ENCODE measurements at regions not wholly inside any gene's neighbourhood (a gene's known extent, or its start where the extent isn't known, plus 50 kb on each side); places are given as distances from the start of the nearest gene placed in this dataset.
"Not testable (repeated sequence)": the region's sequence is repeated elsewhere in the genome, so short reads cannot be mapped to it uniquely, and the experiment has no call there.

DNA sequence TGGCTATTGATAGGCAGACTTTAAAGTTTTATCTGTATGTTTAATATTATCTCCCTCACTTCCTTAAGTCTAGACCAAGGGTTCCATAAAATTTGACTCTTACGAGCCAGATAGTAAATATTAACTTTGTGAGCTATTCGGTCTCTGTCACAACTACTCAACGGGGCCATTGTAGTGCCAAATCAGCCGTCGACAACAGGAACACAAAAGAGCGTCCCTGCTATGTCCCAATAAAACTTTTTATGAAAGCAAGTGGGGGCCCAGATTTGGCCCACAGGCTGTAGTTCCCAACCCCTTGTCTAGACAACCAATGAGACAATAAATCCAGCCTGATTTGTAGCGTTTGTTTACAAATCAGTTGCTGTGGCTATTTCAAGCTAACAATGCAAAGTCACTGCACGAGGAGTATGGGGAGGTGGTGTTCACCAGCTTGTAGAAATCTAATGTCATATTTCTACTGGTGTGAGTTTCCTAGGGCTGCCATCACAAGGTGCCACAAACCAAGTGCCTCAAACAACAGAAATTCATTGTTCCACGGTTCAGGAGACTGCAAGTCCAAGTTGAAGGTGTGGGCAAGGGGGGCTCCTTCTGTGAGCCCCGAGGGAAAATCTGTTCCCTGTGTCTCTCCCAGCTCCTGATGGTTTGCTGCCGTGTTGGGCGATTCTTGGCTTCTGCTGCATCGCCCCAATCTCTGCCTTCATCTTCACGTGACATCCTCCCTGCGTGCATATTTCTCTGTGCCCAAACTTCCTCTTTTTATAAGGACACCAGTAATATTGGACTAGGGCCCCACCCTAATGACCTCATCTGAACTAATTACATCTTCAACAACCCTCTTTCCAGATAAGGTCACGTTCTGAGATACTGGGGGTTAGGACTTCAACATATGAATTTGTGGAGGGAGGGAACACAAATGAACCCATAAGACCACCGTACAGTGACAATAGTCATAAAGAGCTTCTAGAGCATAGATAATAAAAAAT is 356.0 kb upstream of the JARID2 start:
- Mint-ChIP-seq H3K4me3 (no peak overlapping the region), H3K4me1 (peaks cover 4% of the 10 kb centered on the region; the same call in 1 of the 3 replicates), H3K36me3 (ENCODE audit: low read depth) (peaks cover 18% of the 10 kb centered on the region), H3K27me3 (ENCODE audit: insufficient read depth, low read depth, poor library complexity) (peaks cover 4% of the 10 kb centered on the region), H3K9me3 (peaks cover 18% of the 10 kb centered on the region), H3K27ac (no peak overlapping the region)
- H3K27me3 ChIP-seq (ENCODE audit: insufficient read depth), result no peaks in the 10 kb centered on the region
- H4K20me1 ChIP-seq (replicated peaks; ENCODE audit: insufficient read depth), result no peaks in the 10 kb centered on the region
- H3K36me3 ChIP-seq (ENCODE audit: insufficient read depth), result no peaks in the 10 kb centered on the region; the same call in 1 of the 2 replicates
- H3K4me1 ChIP-seq (ENCODE audit: insufficient read depth), result no peaks in the 10 kb centered on the region; the same call in 1 of the 2 replicates
- H3K4me2 ChIP-seq, result no peak overlapping the region
- no peak overlapping the region for H3K27ac ChIP-seq (ENCODE audit: low read depth)
- TF ChIP-seq NANOG (IDR thresholded peaks at IDR 0.05; ENCODE audit: borderline replicate concordance) (no peak), REST (IDR thresholded peaks at IDR 0.05; ENCODE audit: unreplicated experiment) (no peak), JUNB (IDR thresholded peaks at IDR 0.05; ENCODE audit: unreplicated experiment) (no peak), EZH2 (IDR thresholded peaks at IDR 0.05; ENCODE audit: low read depth, unreplicated experiment) (no peak), ZNF114 (CRISPR knock-in tag; IDR thresholded peaks at IDR 0.05) (no peak), STAT1 (IDR thresholded peaks at IDR 0.05; ENCODE audit: unreplicated experiment) (no peak)
- TF ChIP-seq, protein P1, sequence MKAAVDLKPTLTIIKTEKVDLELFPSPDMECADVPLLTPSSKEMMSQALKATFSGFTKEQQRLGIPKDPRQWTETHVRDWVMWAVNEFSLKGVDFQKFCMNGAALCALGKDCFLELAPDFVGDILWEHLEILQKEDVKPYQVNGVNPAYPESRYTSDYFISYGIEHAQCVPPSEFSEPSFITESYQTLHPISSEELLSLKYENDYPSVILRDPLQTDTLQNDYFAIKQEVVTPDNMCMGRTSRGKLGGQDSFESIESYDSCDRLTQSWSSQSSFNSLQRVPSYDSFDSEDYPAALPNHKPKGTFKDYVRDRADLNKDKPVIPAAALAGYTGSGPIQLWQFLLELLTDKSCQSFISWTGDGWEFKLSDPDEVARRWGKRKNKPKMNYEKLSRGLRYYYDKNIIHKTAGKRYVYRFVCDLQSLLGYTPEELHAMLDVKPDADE (IDR thresholded peaks at IDR 0.05), result no peak
- DNase-seq (ENCODE audit: low spot score) (no peak), ATAC-seq (no peak)
- no peak overlapping the region for H2AFZ ChIP-seq
- peaks cover 13% of the 10 kb centered on the region; the same call in 1 of the 2 replicates for H3K9me2 ChIP-seq (ENCODE audit: insufficient read depth)
- no peaks in the 10 kb centered on the region for H3K79me2 ChIP-seq (replicated peaks; ENCODE audit: insufficient read depth)
- H3K4me3 ChIP-seq, result no peak overlapping the region
- 0 out of 2 replicates have a peak, but pooled peaks cover 3% of the 10 kb centered on the region for H3F3A ChIP-seq (replicated peaks; ENCODE audit: low read depth)

DNA sequence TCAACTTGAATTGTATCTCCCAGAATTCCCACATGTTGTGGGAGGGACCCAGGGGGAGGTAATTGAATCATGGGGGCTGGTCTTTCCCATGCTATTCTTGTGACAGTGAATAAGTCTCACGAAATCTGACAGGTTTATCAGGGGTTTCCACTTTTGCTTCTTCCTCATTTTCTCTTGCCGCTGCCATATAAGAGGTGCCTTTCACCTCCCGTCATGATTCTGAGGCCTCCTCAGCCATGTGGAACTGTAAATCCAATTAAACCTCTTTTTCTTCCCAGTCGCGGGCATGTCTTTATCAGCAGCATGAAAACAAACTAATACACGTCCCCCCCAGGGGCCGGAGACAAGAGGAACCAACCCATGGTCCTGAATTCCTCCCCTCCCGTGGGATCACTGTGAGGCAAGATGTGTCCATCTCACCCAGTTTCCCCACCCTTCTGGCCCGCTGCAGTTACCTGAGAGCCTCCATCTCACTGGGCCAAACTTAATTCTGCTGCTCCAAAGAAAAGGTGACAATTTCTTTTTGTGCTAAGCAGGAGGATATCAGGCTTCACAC is 354.0 kb upstream of the JARID2 start:
- H3K36me3 ChIP-seq (ENCODE audit: insufficient read depth); DNase-seq (ENCODE audit: low spot score); H3K27me3 ChIP-seq (ENCODE audit: insufficient read depth); H3K4me3 Mint-ChIP-seq; H3K4me2 ChIP-seq; H3F3A ChIP-seq (replicated peaks; ENCODE audit: low read depth); H3K79me2 ChIP-seq (replicated peaks; ENCODE audit: insufficient read depth); H3K27ac Mint-ChIP-seq; H4K20me1 ChIP-seq (replicated peaks; ENCODE audit: insufficient read depth); H3K4me3 ChIP-seq; H3K27me3 Mint-ChIP-seq (ENCODE audit: insufficient read depth, low read depth, poor library complexity); H3K4me1 Mint-ChIP-seq; ATAC-seq; H3K4me1 ChIP-seq (ENCODE audit: insufficient read depth); H2AFZ ChIP-seq; H3K27ac ChIP-seq (ENCODE audit: low read depth): not testable (repeated sequence)
- H3K9me2 ChIP-seq (ENCODE audit: insufficient read depth), result peaks cover 13% of the 10 kb centered on the region; the same call in 1 of the 2 replicates
- H3K9me3 Mint-ChIP-seq, result peaks cover 23% of the 10 kb centered on the region
- H3K36me3 Mint-ChIP-seq (ENCODE audit: low read depth), result peaks cover 23% of the 10 kb centered on the region
